Superior temporal gyrus (tissue), 1 donor: ENCODE measurements at regions not wholly inside any gene's neighbourhood (a gene's known extent, or its start where the extent isn't known, plus 50 kb on each side); places are given as distances from the start of the nearest gene placed in this dataset.
A peak's percentile ranks its signal among the peaks of the same experiment; 100 is the strongest.
"Not testable (repeated sequence)": the region's sequence is repeated elsewhere in the genome, so short reads cannot be mapped to it uniquely, and the experiment has no call there.

Experiments
- DNase-seq: peaks from one replicate; pipeline ENCODE4 v3.0.0-alpha.2; 2016; ENCODE audit errors: extremely low spot score

GRCh38 chr2:224178056-224178455, 139.0 kb upstream of the SERPINE2 start:
- no peak for DNase-seq

- DNase-seq = no peak
Observed at GRCh38 chr2:224175538-224175937, 136.5 kb upstream of the SERPINE2 start.

GRCh38 chr2:224174990-224175389, 135.9 kb upstream of the SERPINE2 start:
- no peak for DNase-seq

- no peak for DNase-seq
Observed at GRCh38 chr2:224174521-224174920, 135.4 kb upstream of the SERPINE2 start.

GRCh38 chr2:224173933-224174332, 134.8 kb upstream of the SERPINE2 start:
- DNase-seq = no peak

- DNase-seq = no peak
Observed at GRCh38 chr2:224173210-224173609, 134.1 kb upstream of the SERPINE2 start.

- DNase-seq = peak; percentile 47
Observed at GRCh38 chr2:224171226-224171625, 132.1 kb upstream of the SERPINE2 start.

- DNase-seq = no peak
Observed at GRCh38 chr2:224169847-224170246, 130.8 kb upstream of the SERPINE2 start.

- not testable (repeated sequence) for DNase-seq
Observed at GRCh38 chr2:224167781-224168180, 128.7 kb upstream of the SERPINE2 start.

GRCh38 chr2:224166654-224167053, 127.6 kb upstream of the SERPINE2 start:
- DNase-seq = no peak

GRCh38 chr2:224165901-224166319, 126.8 kb upstream of the SERPINE2 start:
- no peak for DNase-seq

GRCh38 chr2:224163566-224164307, 124.7 kb upstream of the SERPINE2 start:
- no peak for DNase-seq

- DNase-seq = no peak
Observed at GRCh38 chr2:224162122-224162521, 123.0 kb upstream of the SERPINE2 start.

GRCh38 chr2:224161712-224162111, 122.6 kb upstream of the SERPINE2 start:
- no peak for DNase-seq

GRCh38 chr2:224160917-224161316, 121.8 kb upstream of the SERPINE2 start:
- DNase-seq = no peak

- DNase-seq = no peak
Observed at GRCh38 chr2:224159345-224159928, 120.4 kb upstream of the SERPINE2 start.

GRCh38 chr2:224158831-224159230, 119.7 kb upstream of the SERPINE2 start:
- no peak for DNase-seq

- DNase-seq = no peak
Observed at GRCh38 chr2:224158061-224158460, 119.0 kb upstream of the SERPINE2 start.

GRCh38 chr2:224157655-224158054, 118.6 kb upstream of the SERPINE2 start:
- DNase-seq = no peak

GRCh38 chr2:224156436-224156835, 117.3 kb upstream of the SERPINE2 start:
- DNase-seq = peak; percentile 34

GRCh38 chr2:224155896-224156295, 116.8 kb upstream of the SERPINE2 start:
- DNase-seq = no peak

- DNase-seq = no peak
Observed at GRCh38 chr2:224155371-224155770, 116.3 kb upstream of the SERPINE2 start.

- no peak for DNase-seq
Observed at GRCh38 chr2:224151680-224152310, 112.7 kb upstream of the SERPINE2 start.
